CD4-positive, alpha-beta memory T cell (primary cell): ENCODE measurements at regions not wholly inside any gene's neighbourhood (a gene's known extent, or its start where the extent isn't known, plus 50 kb on each side); places are given as distances from the start of the nearest gene placed in this dataset.

Experiments used
- CTCF ChIA-PET: fragments of 350-600 bp; sonication (Branson Sonifier 250); formaldehyde crosslinking; loops from one replicate; lab custom pipeline; 2021; ENCODE audit warnings: inconsistent platforms; ENCODE audit not compliant: partially characterized antibody; lab: Charles Lee
- POLR2A ChIA-PET: fragments of 350-600 bp; sonication (Branson Sonifier 250); formaldehyde crosslinking; loops from one replicate; lab custom pipeline; 2021; ENCODE audit not compliant: partially characterized antibody; lab: Charles Lee
- DNase-seq, 5 donors: peaks; one replicate each; pipeline versions ENCODE4 v3.0.0 to v3.0.0-alpha.2; 2020 to 2022; ENCODE audit warnings: mixed read lengths in 1 of 5
- H3K27ac ChIP-seq: one replicate; pipeline ENCODE4 v1.7.0; 2013; ENCODE audit warnings: low read depth, low read length
- H3K27me3 ChIP-seq: 2 replicates; pipeline ENCODE4 v1.7.0; 2013; ENCODE audit warnings: mild to moderate bottlenecking, low read length, moderate library complexity; ENCODE audit not compliant: insufficient read depth
- H3K36me3 ChIP-seq: 2 replicates; pipeline ENCODE4 v1.7.0; 2013; ENCODE audit warnings: mild to moderate bottlenecking, low read length, moderate library complexity; ENCODE audit not compliant: insufficient read depth
- H3K4me1 ChIP-seq: 2 replicates; pipeline ENCODE4 v1.7.0; 2013; ENCODE audit warnings: mild to moderate bottlenecking, low read length, moderate library complexity; ENCODE audit not compliant: insufficient read depth
- H3K4me3 ChIP-seq, 2 donors: one replicate each; pipeline ENCODE4 v1.7.0; 2013; ENCODE audit warnings: low read length in 2 of 2, mild to moderate bottlenecking in 1 of 2
- H3K9me3 ChIP-seq, 2 donors: one replicate each; pipeline ENCODE4 v1.7.0; 2013; ENCODE audit warnings: low read length in 2 of 2, control low read depth in 1 of 2; ENCODE audit not compliant: control insufficient read depth in 1 of 2
- H3K27ac Mint-ChIP-seq, 7 donors: one replicate each; pipeline ENCODE4 v1.8.0; 2020 to 2021; ENCODE audit warnings: mixed read lengths in 7 of 7, mild to moderate bottlenecking in 6 of 7, inconsistent platforms in 3 of 7, moderate library complexity in 3 of 7
- H3K27me3 Mint-ChIP-seq, 2 donors: one replicate each; pipeline ENCODE4 v1.8.0; 2020 to 2021; ENCODE audit warnings: mixed read lengths in 2 of 2
- H3K36me3 Mint-ChIP-seq, 2 donors: one replicate each; pipeline ENCODE4 v1.8.0; 2020 to 2021; ENCODE audit warnings: mixed read lengths in 2 of 2, inconsistent platforms in 1 of 2, mild to moderate bottlenecking in 1 of 2
- H3K4me1 Mint-ChIP-seq, 4 donors: one replicate each; pipeline ENCODE4 v1.8.0; 2020 to 2021; ENCODE audit warnings: mixed read lengths in 4 of 4, mild to moderate bottlenecking in 1 of 4
- H3K4me3 Mint-ChIP-seq, 8 donors: one replicate each; pipeline ENCODE4 v1.8.0; 2020 to 2021; ENCODE audit warnings: mixed read lengths in 8 of 8, mild to moderate bottlenecking in 7 of 8, moderate library complexity in 6 of 8, inconsistent platforms in 3 of 8
- H3K9me3 Mint-ChIP-seq, 8 donors: one replicate each; pipeline ENCODE4 v1.8.0; 2020 to 2021; ENCODE audit warnings: mixed read lengths in 8 of 8, mild to moderate bottlenecking in 5 of 8, inconsistent platforms in 3 of 8, moderate library complexity in 1 of 8
- intact Hi-C: fragments of 100-400 bp; cut with micrococcal nuclease; formaldehyde crosslinking; loops from one replicate; pipeline ENCODE4 v1.15.1; 2023

- H3K4me3 ChIP-seq = no peak overlapping the region
- no peaks in the 10 kb centered on the region for H3K27me3 Mint-ChIP-seq
- H3K9me3 Mint-ChIP-seq = peaks cover 0 to 2% (median 0%) of the 10 kb centered on the region in 8 donors
- intact Hi-C loops = no loop called here
- H3K4me3 Mint-ChIP-seq = no peak overlapping the region
- no peaks in the 10 kb centered on the region for H3K36me3 Mint-ChIP-seq
- no peaks in the 10 kb centered on the region for H3K36me3 ChIP-seq
- H3K4me1 ChIP-seq = no peaks in the 10 kb centered on the region
- no peak overlapping the region for H3K27ac Mint-ChIP-seq
- peaks cover 0 to 6% (median 3%) of the 10 kb centered on the region in 4 donors for H3K4me1 Mint-ChIP-seq
- no peak overlapping the region for H3K27ac ChIP-seq
- no peaks in the 10 kb centered on the region for H3K9me3 ChIP-seq
- H3K27me3 ChIP-seq = no peaks in the 10 kb centered on the region
- CTCF ChIA-PET = interaction anchor here (1.0 kb wide), 1 partner anchor 17 kb away, joined by 3 read pairs; no protein-coding TSS in a partner anchor
- POLR2A ChIA-PET = no interaction called here
- no peak for DNase-seq
Observed at GRCh38 chr10:4254101-4254994, 469.3 kb upstream of the KLF6 start.

GRCh38 chr10:4252701-4253100 is 467.7 kb upstream of the KLF6 start:
- DNase-seq = no peak
- intact Hi-C loops = no loop called here
- Histone ChIP-seq H3K4me3 (no peak overlapping the region), H3K27ac (no peak overlapping the region), H3K36me3 (no peaks in the 10 kb centered on the region), H3K9me3 (no peaks in the 10 kb centered on the region), H3K4me1 (no peaks in the 10 kb centered on the region), H3K27me3 (no peaks in the 10 kb centered on the region)
- no peaks in the 10 kb centered on the region for H3K36me3 Mint-ChIP-seq
- no peak overlapping the region for H3K4me3 Mint-ChIP-seq
- POLR2A ChIA-PET = no interaction called here
- H3K9me3 Mint-ChIP-seq = peaks cover 0 to 2% (median 0%) of the 10 kb centered on the region in 8 donors
- H3K4me1 Mint-ChIP-seq = peaks cover 0 to 8% (median 3%) of the 10 kb centered on the region in 4 donors
- no peak overlapping the region for H3K27ac Mint-ChIP-seq
- no peaks in the 10 kb centered on the region for H3K27me3 Mint-ChIP-seq
- CTCF ChIA-PET = no interaction called here

- Mint-ChIP-seq H3K4me3 (no peak overlapping the region), H3K27me3 (no peaks in the 10 kb centered on the region), H3K4me1 (peaks cover 11 to 18% (median 14%) of the 10 kb centered on the region in 4 donors), H3K9me3 (peaks cover 0 to 2% (median 0%) of the 10 kb centered on the region in 8 donors), H3K36me3 (no peaks in the 10 kb centered on the region), H3K27ac (no peak overlapping the region)
- no peak for DNase-seq
- ChIA-PET POLR2A (no interaction called here), CTCF (no interaction called here)
- no peaks in the 10 kb centered on the region for H3K27me3 ChIP-seq
- intact Hi-C loops = no loop called here
- no peaks in the 10 kb centered on the region for H3K9me3 ChIP-seq
- no peaks in the 10 kb centered on the region for H3K36me3 ChIP-seq
- H3K27ac ChIP-seq = no peak overlapping the region
- no peak overlapping the region for H3K4me3 ChIP-seq
- peaks cover 7% of the 10 kb centered on the region for H3K4me1 ChIP-seq
Observed at GRCh38 chr10:4250587-4250887, 465.5 kb upstream of the KLF6 start.

GRCh38 chr10:4249841-4250586 is 465.0 kb upstream of the KLF6 start:
- Histone ChIP-seq H3K4me1 (peaks cover 7% of the 10 kb centered on the region), H3K27ac (no peak overlapping the region), H3K9me3 (no peaks in the 10 kb centered on the region), H3K36me3 (no peaks in the 10 kb centered on the region), H3K4me3 (no peak overlapping the region), H3K27me3 (no peaks in the 10 kb centered on the region)
- POLR2A ChIA-PET = no interaction called here
- Mint-ChIP-seq H3K27me3 (no peaks in the 10 kb centered on the region), H3K4me3 (no peak overlapping the region), H3K27ac (peak overlapping the region in 1 of 7 donors; percentile 41), H3K4me1 (peaks cover 11 to 18% (median 14%) of the 10 kb centered on the region in 4 donors), H3K36me3 (no peaks in the 10 kb centered on the region), H3K9me3 (no peaks in the 10 kb centered on the region)
- DNase-seq = no peak
- CTCF ChIA-PET = no interaction called here
- intact Hi-C loops = no loop called here

- H3K4me1 Mint-ChIP-seq = peaks cover 11 to 24% (median 20%) of the 10 kb centered on the region in 4 donors
- no peaks in the 10 kb centered on the region for H3K9me3 Mint-ChIP-seq
- no peaks in the 10 kb centered on the region for H3K27me3 Mint-ChIP-seq
- Histone ChIP-seq H3K4me3 (no peak overlapping the region), H3K36me3 (no peaks in the 10 kb centered on the region), H3K9me3 (no peaks in the 10 kb centered on the region), H3K27me3 (no peaks in the 10 kb centered on the region), H3K4me1 (peaks cover 10% of the 10 kb centered on the region), H3K27ac (no peak overlapping the region)
- no peak overlapping the region for H3K27ac Mint-ChIP-seq
- DNase-seq = no peak
- ChIA-PET CTCF (interaction anchor here (0.5 to 1.0 kb wide), 2 partner anchors 12 to 28 kb away, joined by 3 read pairs; no protein-coding TSS in a partner anchor), POLR2A (no interaction called here)
- no peaks in the 10 kb centered on the region for H3K36me3 Mint-ChIP-seq
- intact Hi-C loops = no loop called here
- peak overlapping the region in 3 of 8 donors; percentile 44 to 79 (median 68) for H3K4me3 Mint-ChIP-seq
Observed at GRCh38 chr10:4247379-4247778, 462.4 kb upstream of the KLF6 start.

- H3K27ac Mint-ChIP-seq = peak overlapping the region in 2 of 7 donors; percentile 5 to 65
- Histone ChIP-seq H3K36me3 (no peaks in the 10 kb centered on the region), H3K4me1 (peaks cover 11% of the 10 kb centered on the region), H3K9me3 (no peaks in the 10 kb centered on the region), H3K27ac (no peak overlapping the region), H3K27me3 (no peaks in the 10 kb centered on the region), H3K4me3 (no peak overlapping the region)
- intact Hi-C loops = no loop called here
- CTCF ChIA-PET = interaction anchor here (0.5 to 1.0 kb wide), 2 partner anchors 12 to 28 kb away, joined by 3 read pairs; no protein-coding TSS in a partner anchor
- no peaks in the 10 kb centered on the region for H3K27me3 Mint-ChIP-seq
- DNase-seq = no peak
- H3K4me1 Mint-ChIP-seq = peaks cover 11 to 29% (median 24%) of the 10 kb centered on the region in 4 donors
- no peaks in the 10 kb centered on the region for H3K36me3 Mint-ChIP-seq
- H3K9me3 Mint-ChIP-seq = no peaks in the 10 kb centered on the region
- H3K4me3 Mint-ChIP-seq = peak overlapping the region in 6 of 8 donors; percentile 25 to 79 (median 60)
- POLR2A ChIA-PET = no interaction called here
Observed at GRCh38 chr10:4246881-4247358, 461.9 kb upstream of the KLF6 start.

GRCh38 chr10:4243651-4244050 is 458.6 kb upstream of the KLF6 start:
- H3K9me3 ChIP-seq = no peaks in the 10 kb centered on the region
- POLR2A ChIA-PET = no interaction called here
- intact Hi-C loops = no loop called here

More at GRCh38 chr10:4243651-4244050, 458.6 kb upstream of the KLF6 start:
- no peak overlapping the region for H3K27ac ChIP-seq
- H3K4me3 ChIP-seq = no peak overlapping the region
- H3K36me3 Mint-ChIP-seq = no peaks in the 10 kb centered on the region
- peaks cover 8 to 28% (median 24%) of the 10 kb centered on the region in 4 donors for H3K4me1 Mint-ChIP-seq
- no peaks in the 10 kb centered on the region for H3K27me3 Mint-ChIP-seq
- no peak overlapping the region for H3K27ac Mint-ChIP-seq
- CTCF ChIA-PET = no interaction called here
- no peak for DNase-seq
- no peak overlapping the region for H3K4me3 Mint-ChIP-seq
- H3K36me3 ChIP-seq = no peaks in the 10 kb centered on the region
- no peaks in the 10 kb centered on the region for H3K27me3 ChIP-seq
- no peaks in the 10 kb centered on the region for H3K9me3 Mint-ChIP-seq
- H3K4me1 ChIP-seq = peaks cover 11% of the 10 kb centered on the region
